Neuronal stem cell (in vitro differentiated cells): ENCODE measurements at regions not wholly inside any gene's neighbourhood (a gene's known extent, or its start where the extent isn't known, plus 50 kb on each side); places are given as distances from the start of the nearest gene placed in this dataset.

Source experiments
- DNase-seq: peaks from one replicate; pipeline ENCODE4 v3.0.0-alpha.2; 2013; ENCODE audit warnings: low spot score
- H2AFZ ChIP-seq: one replicate; pipeline ENCODE4 v1.6.1; 2013; ENCODE audit warnings: mild to moderate bottlenecking, low read length, inconsistent platforms
- H2AK5ac ChIP-seq: 2 replicates; pipeline ENCODE4 v1.6.1; 2013; ENCODE audit warnings: low read depth, mild to moderate bottlenecking, inconsistent platforms, low read length, moderate library complexity, mixed read lengths
- H2BK120ac ChIP-seq: 2 replicates; pipeline ENCODE4 v1.6.1; 2013; ENCODE audit warnings: low read depth, mild to moderate bottlenecking, inconsistent platforms, low read length, moderate library complexity, mixed read lengths
- H2BK12ac ChIP-seq: one replicate; pipeline ENCODE4 v1.6.1; 2013; ENCODE audit warnings: low read length, inconsistent platforms
- H2BK15ac ChIP-seq: 2 replicates; pipeline ENCODE4 v1.6.1; 2013; ENCODE audit warnings: mild to moderate bottlenecking, low read length, inconsistent platforms, mixed read lengths
- H2BK5ac ChIP-seq: one replicate; pipeline ENCODE4 v1.6.1; 2013; ENCODE audit warnings: inconsistent platforms, mild to moderate bottlenecking, low read length, moderate library complexity
- H3K14ac ChIP-seq: one replicate; pipeline ENCODE4 v1.6.1; 2013; ENCODE audit warnings: low read length, inconsistent platforms
- H3K18ac ChIP-seq: 2 replicates; pipeline ENCODE4 v1.6.1; 2013; ENCODE audit warnings: low read length, inconsistent platforms
- H3K23ac ChIP-seq: 2 replicates; pipeline ENCODE4 v1.6.1; 2013; ENCODE audit warnings: low read depth, mild to moderate bottlenecking, mixed read lengths, low read length, inconsistent platforms; ENCODE audit not compliant: poor library complexity
- H3K27ac ChIP-seq: replicated peaks from 3 replicates; pipeline ENCODE4 v1.5.1; 2013; ENCODE audit warnings: low read length, inconsistent platforms
- H3K27me3 ChIP-seq, 3 experiments: 2 replicates each; pipeline ENCODE4 v1.6.1; 2013; ENCODE audit warnings: low read length in 3 of 3, mild to moderate bottlenecking in 2 of 3, inconsistent platforms in 1 of 3, low read depth in 1 of 3, mixed read lengths in 1 of 3, moderate library complexity in 1 of 3; ENCODE audit not compliant: control insufficient read depth in 3 of 3, insufficient read depth in 3 of 3
- H3K36me3 ChIP-seq, 2 donors: replicated peaks in 1 of 2; 2 replicates each; pipeline ENCODE4 v1.6.1; 2013; ENCODE audit warnings: low read length in 2 of 2; ENCODE audit not compliant: control insufficient read depth in 2 of 2, insufficient read depth in 2 of 2
- H3K4ac ChIP-seq: 2 replicates; pipeline ENCODE4 v1.6.1; 2013; ENCODE audit warnings: inconsistent platforms, mild to moderate bottlenecking, low read length, moderate library complexity
- H3K4me1 ChIP-seq, 2 donors: 1 replicate in 1 of 2; 2 replicates in 1 of 2; pipeline ENCODE4 v1.6.1; 2013; ENCODE audit warnings: low read length in 2 of 2, low read depth in 1 of 2; ENCODE audit not compliant: control insufficient read depth in 2 of 2, insufficient read depth in 1 of 2
- H3K4me2 ChIP-seq: one replicate; pipeline ENCODE4 v1.6.1; 2013; ENCODE audit warnings: mild to moderate bottlenecking, low read length, inconsistent platforms; ENCODE audit not compliant: insufficient read depth, poor library complexity, severe bottlenecking
- H3K4me3 ChIP-seq, 2 donors: 2 replicates each; pipeline ENCODE4 v1.5.1; 2013; ENCODE audit warnings: low read length in 2 of 2, mild to moderate bottlenecking in 2 of 2, inconsistent platforms in 1 of 2, moderate library complexity in 1 of 2
- H3K79me1 ChIP-seq: one replicate; pipeline ENCODE4 v1.6.1; 2013; ENCODE audit warnings: low read depth, mild to moderate bottlenecking, inconsistent platforms, low read length, moderate library complexity
- H3K9ac ChIP-seq: one replicate; pipeline ENCODE4 v1.6.1; 2013; ENCODE audit warnings: mild to moderate bottlenecking, low read depth, low read length, inconsistent platforms; ENCODE audit not compliant: poor library complexity
- H3K9me3 ChIP-seq, 2 donors: replicated peaks in 1 of 2; 2 replicates each; pipeline versions ENCODE3 to v1.6.1; 2013; ENCODE audit warnings: low read length in 2 of 2, mild to moderate bottlenecking in 2 of 2, inconsistent platforms in 1 of 2, low read depth in 1 of 2, mixed read lengths in 1 of 2, moderate library complexity in 1 of 2; ENCODE audit not compliant: control insufficient read depth in 2 of 2, insufficient read depth in 1 of 2
- H4K8ac ChIP-seq: one replicate; pipeline ENCODE4 v1.6.1; 2013; ENCODE audit warnings: low read depth, mild to moderate bottlenecking, inconsistent platforms, low read length, moderate library complexity
- H4K91ac ChIP-seq: one replicate; pipeline ENCODE4 v1.6.1; 2013; ENCODE audit warnings: low read length, low read depth, mild to moderate bottlenecking, inconsistent platforms; ENCODE audit not compliant: poor library complexity
- WGBS, 2 donors: extraction: QIAGEN DNeasy Blood & Tissue Kit; methylation state at CpG; one replicate each; pipeline ENCODE4 v1.1.7; 2013; ENCODE audit warnings: missing lambda C conversion rate in 2 of 2, mixed read lengths in 1 of 2; ENCODE audit not compliant: insufficient read length in 2 of 2, insufficient replicate concordance in 1 of 2; ENCODE audit errors: extremely low coverage in 2 of 2; 5-methylcytosine and 5-hydroxymethylcytosine counted together

GRCh38 chr1:96104506-96104905 is 617.1 kb upstream of the PTBP2 start:
- Histone ChIP-seq H2AFZ (no peak overlapping the region), H2BK5ac (no peak overlapping the region), H3K27ac (no peak overlapping the region), H3K9me3 (no peaks in the 10 kb centered on the region), H2AK5ac (no peak overlapping the region), H3K27me3 (no peaks in the 10 kb centered on the region), H3K18ac (no peak overlapping the region), H2BK15ac (no peak overlapping the region), H3K9ac (no peak overlapping the region), H3K4me3 (no peak overlapping the region), H4K8ac (no peak overlapping the region), H2BK120ac (no peak overlapping the region), H3K4me1 (peaks cover 0 to 1% of the 10 kb centered on the region in 2 donors), H3K14ac (no peak overlapping the region), H3K4me2 (no peak overlapping the region), H3K36me3 (no peaks in the 10 kb centered on the region), H2BK12ac (no peak overlapping the region), H3K4ac (no peak overlapping the region), H4K91ac (no peak overlapping the region), H3K79me1 (no peaks in the 10 kb centered on the region), H3K23ac (no peak overlapping the region)
- no CpG with 5 or more reads among the region's 1 CpG for WGBS, 2 donors
- no peak for DNase-seq

- H2AK5ac ChIP-seq: no peak overlapping the region
- no peak overlapping the region for H3K23ac ChIP-seq
- no peak overlapping the region for H3K14ac ChIP-seq
- no peaks in the 10 kb centered on the region for H3K9me3 ChIP-seq
- H2BK5ac ChIP-seq: no peak overlapping the region
- H2AFZ ChIP-seq: no peak overlapping the region
- no peak overlapping the region for H3K27ac ChIP-seq
- no peaks in the 10 kb centered on the region for H3K27me3 ChIP-seq
- H3K4me2 ChIP-seq: no peak overlapping the region
- H3K79me1 ChIP-seq: no peaks in the 10 kb centered on the region
- no peak overlapping the region for H2BK120ac ChIP-seq
- H4K8ac ChIP-seq: no peak overlapping the region
- H3K18ac ChIP-seq: no peak overlapping the region
- no peak overlapping the region for H4K91ac ChIP-seq
- no peak overlapping the region for H3K4me3 ChIP-seq
- H2BK15ac ChIP-seq: no peak overlapping the region
- H3K4ac ChIP-seq: no peak overlapping the region
- no peaks in the 10 kb centered on the region for H3K36me3 ChIP-seq
- no peak for DNase-seq
- H2BK12ac ChIP-seq: no peak overlapping the region
- H3K4me1 ChIP-seq: peaks cover 0 to 1% of the 10 kb centered on the region in 2 donors
- no peak overlapping the region for H3K9ac ChIP-seq
- WGBS, 2 donors: no CpG with 5 or more reads among the region's 3 CpGs
Observed at GRCh38 chr1:96104906-96105305, 616.7 kb upstream of the PTBP2 start.

GRCh38 chr1:96116731-96117130 is 604.9 kb upstream of the PTBP2 start:
- Histone ChIP-seq H3K23ac (no peak overlapping the region), H3K9me3 (no peaks in the 10 kb centered on the region), H2AFZ (no peak overlapping the region), H3K4me2 (no peak overlapping the region), H3K79me1 (no peaks in the 10 kb centered on the region), H2BK12ac (no peak overlapping the region), H2BK5ac (no peak overlapping the region), H4K91ac (no peak overlapping the region), H3K27me3 (no peaks in the 10 kb centered on the region), H3K4me1 (peaks cover 2 to 3% of the 10 kb centered on the region in 2 donors), H3K9ac (no peak overlapping the region), H3K36me3 (no peaks in the 10 kb centered on the region), H3K27ac (no peak overlapping the region), H3K14ac (no peak overlapping the region), H2BK15ac (no peak overlapping the region), H2AK5ac (no peak overlapping the region), H3K18ac (no peak overlapping the region), H4K8ac (no peak overlapping the region), H3K4me3 (no peak overlapping the region), H3K4ac (no peak overlapping the region), H2BK120ac (no peak overlapping the region)
- no CpG with 5 or more reads among the region's 6 CpGs for WGBS, 2 donors
- peak; percentile 0 for DNase-seq

- H3K79me1 ChIP-seq: no peaks in the 10 kb centered on the region
- no peak overlapping the region for H2AFZ ChIP-seq
- H2BK5ac ChIP-seq: no peak overlapping the region
- H3K4me1 ChIP-seq: no peaks in the 10 kb centered on the region
- no peak overlapping the region for H2BK120ac ChIP-seq
- H2BK15ac ChIP-seq: no peak overlapping the region
- H2AK5ac ChIP-seq: no peak overlapping the region
- no peak overlapping the region for H3K4ac ChIP-seq
- no peak overlapping the region for H4K91ac ChIP-seq
- no peak overlapping the region for H2BK12ac ChIP-seq
- H3K4me2 ChIP-seq: no peak overlapping the region
- H4K8ac ChIP-seq: no peak overlapping the region
- no peak overlapping the region for H3K14ac ChIP-seq
- no CpG with 5 or more reads among the region's 2 CpGs for WGBS, 2 donors
- no peak overlapping the region for H3K4me3 ChIP-seq
- H3K9me3 ChIP-seq: no peaks in the 10 kb centered on the region
- H3K9ac ChIP-seq: no peak overlapping the region
- DNase-seq: no peak
- H3K27ac ChIP-seq: no peak overlapping the region
- H3K36me3 ChIP-seq: no peaks in the 10 kb centered on the region
- H3K27me3 ChIP-seq: no peaks in the 10 kb centered on the region
- H3K23ac ChIP-seq: no peak overlapping the region
- no peak overlapping the region for H3K18ac ChIP-seq
Observed at GRCh38 chr1:96130432-96130831, 591.2 kb upstream of the PTBP2 start.
